A549 (cell line): ENCODE measurements at regions not wholly inside any gene's neighbourhood (a gene's known extent, or its start where the extent isn't known, plus 50 kb on each side); places are given as distances from the start of the nearest gene placed in this dataset.

Source experiments
- ATAC-seq, 2 experiments: fragments of 200-7000 bp in 1 of 2; fragments of >200 bp in 1 of 2; cut with Nextera tagmentation in 1 of 2; cut with Tn5 transposase in 1 of 2; 3 replicates each; pipeline versions ENCODE4 v1.8.0 to v1.9.1; 2018 to 2020; ENCODE audit warnings: mild to moderate bottlenecking in 1 of 2, moderate library complexity in 1 of 2
- CTCF ChIA-PET: fragments of 300-600 bp; sonication (Branson Sonifier 250); formaldehyde crosslinking; extraction: SDS; loops from one replicate; lab custom pipeline; 2021; ENCODE audit warnings: antibody characterized with exemption, inconsistent platforms; lab: Yijun Ruan, JAX
- POLR2A ChIA-PET: fragments of 350-600 bp; formaldehyde crosslinking; extraction: SDS; loops from one replicate; lab custom pipeline; 2021; ENCODE audit warnings: antibody characterized with exemption, inconsistent platforms; lab: Yijun Ruan, JAX
- DNase-seq, 2 experiments: peaks; one replicate each; pipeline versions ENCODE4 v3.0.0 to v3.0.0-alpha.2; 2011 to 2016; ENCODE audit warnings: low read depth in 1 of 2, low spot score in 1 of 2
- FAIRE-seq: peaks from 2 replicates; lab custom pipeline; 2011; peaks lifted over from hg19 to GRCh38; lab: Jason Lieb, UNC
- H3K27ac ChIP-seq, 2 experiments: fragments of >200 bp; sonication (Bioruptor Twin); formaldehyde crosslinking; 3 replicates each; pipeline ENCODE4 v1.5.1; 2016 to 2017
- H3K4me1 ChIP-seq: fragments of >200 bp; sonication (Bioruptor Twin); formaldehyde crosslinking; 3 replicates; pipeline ENCODE4 v1.6.1; 2016
- H3K4me2 ChIP-seq: fragments of >200 bp; sonication (Bioruptor Twin); formaldehyde crosslinking; 3 replicates; pipeline ENCODE4 v1.6.1; 2016
- H3K4me3 ChIP-seq: fragments of >200 bp; sonication (Bioruptor Twin); formaldehyde crosslinking; 3 replicates; pipeline ENCODE4 v1.5.1; 2016
- H3K9me3 ChIP-seq: fragments of >200 bp; sonication (Bioruptor Twin); formaldehyde crosslinking; 3 replicates; pipeline ENCODE4 v1.6.1; 2016
- BHLHE40 ChIP-seq: IDR thresholded peaks from 2 replicates; pipeline ENCODE4 v1.6.1; 2012; ENCODE audit warnings: low read depth, low read length, inconsistent platforms
- CBX2 ChIP-seq: fragments of 200-600 bp; sonication (generic); IDR thresholded peaks from 2 replicates; pipeline ENCODE4 v1.6.1; 2016; ENCODE audit warnings: low read depth, mild to moderate bottlenecking, borderline replicate concordance
- CHD2 ChIP-seq: fragments of 150-350 bp; IDR thresholded peaks from 2 replicates; pipeline ENCODE4 v1.6.1; 2014; ENCODE audit warnings: low read length; ENCODE audit not compliant: partially characterized antibody
- CHD4 ChIP-seq: fragments of 200-600 bp; sonication (generic); IDR thresholded peaks from 2 replicates; pipeline ENCODE4 v1.6.1; 2016; ENCODE audit warnings: antibody characterized with exemption, mild to moderate bottlenecking, borderline replicate concordance
- FOXS1 ChIP-seq: fragments of 250-450 bp; sonication (Bioruptor Pico); IDR thresholded peaks from 2 replicates; pipeline ENCODE4 v1.5.0; 2020; ENCODE audit warnings: mild to moderate bottlenecking, moderate library complexity
- GATA3 ChIP-seq: IDR thresholded peaks from 2 replicates; pipeline ENCODE4 v1.6.1; 2012; ENCODE audit warnings: borderline replicate concordance
- HEYL ChIP-seq: fragments of 250-450 bp; sonication (Bioruptor Pico); IDR thresholded peaks from 2 replicates; pipeline ENCODE4 v1.8.0; 2021; ENCODE audit warnings: mild to moderate bottlenecking, moderate library complexity
- HOXA7 ChIP-seq: fragments of 250-450 bp; sonication (Bioruptor Pico); IDR thresholded peaks from 2 replicates; pipeline ENCODE4 v1.5.0; 2020; ENCODE audit warnings: mild to moderate bottlenecking, moderate library complexity
- HOXB5 ChIP-seq: fragments of 250-450 bp; sonication (Bioruptor Pico); IDR thresholded peaks from 2 replicates; pipeline ENCODE4 v1.5.0; 2020; ENCODE audit warnings: mild to moderate bottlenecking, moderate library complexity
- KDM5A ChIP-seq: fragments of 200-600 bp; sonication (generic); IDR thresholded peaks from 2 replicates; pipeline ENCODE4 v1.6.1; 2016; ENCODE audit warnings: antibody characterized with exemption, mild to moderate bottlenecking
- NFE2L2 ChIP-seq: fragments of 150-350 bp; conservative IDR thresholded peaks from 2 replicates; pipeline ENCODE4 v1.6.1; 2014; ENCODE audit warnings: low read length
- POLR2A ChIP-seq: IDR thresholded peaks from 2 replicates; pipeline ENCODE4 v1.6.1; 2012; ENCODE audit warnings: mild to moderate bottlenecking, low read length
- POLR2AphosphoS2 ChIP-seq: conservative IDR thresholded peaks from 2 replicates; pipeline ENCODE4 v1.6.1; 2012; ENCODE audit warnings: low read length, improper control_type of control experiment, inconsistent platforms
- RNF2 ChIP-seq: fragments of 200-600 bp; sonication (generic); IDR thresholded peaks from 2 replicates; pipeline ENCODE4 v1.6.1; 2016; ENCODE audit warnings: low read depth, mild to moderate bottlenecking, antibody characterized with exemption, moderate library complexity, borderline replicate concordance
- SMC3 ChIP-seq: fragments of >200 bp; sonication (Bioruptor Twin); formaldehyde crosslinking; IDR thresholded peaks from 3 replicates; pipeline ENCODE4 v1.6.1; 2018; ENCODE audit warnings: inconsistent platforms
- SREBF2 ChIP-seq: fragments of 450-650 bp; IDR thresholded peaks from 2 replicates; pipeline ENCODE4 v1.6.1; 2014; ENCODE audit warnings: mild to moderate bottlenecking, moderate library complexity
- ZC3H11A ChIP-seq: fragments of 450-650 bp; IDR thresholded peaks from 2 replicates; pipeline ENCODE4 v1.6.1; 2014; ENCODE audit warnings: antibody characterized with exemption, mild to moderate bottlenecking
- WGBS: methylation state at CpG from one replicate; pipeline ENCODE4 v1.1.6; 2017; ENCODE audit errors: missing lambda C conversion rate; 5-methylcytosine and 5-hydroxymethylcytosine counted together
- TF ChIP-seq, protein P1 (sequence below): fragments of 450-650 bp; IDR thresholded peaks from 2 replicates; pipeline ENCODE4 v1.6.1; 2014; ENCODE audit warnings: antibody characterized with exemption
- TF ChIP-seq, protein P2 (sequence below): fragments of 150-350 bp; IDR thresholded peaks from 2 replicates; pipeline ENCODE4 v1.6.1; 2014; ENCODE audit warnings: low read depth, mild to moderate bottlenecking, low read length
- TF ChIP-seq, protein P3 (sequence below): IDR thresholded peaks from 2 replicates; pipeline ENCODE4 v1.6.1; 2012
- TF ChIP-seq, protein P4 (sequence below): fragments of 250-450 bp; sonication (Bioruptor Pico); IDR thresholded peaks from 2 replicates; pipeline ENCODE4 v1.5.0; 2020; ENCODE audit warnings: low read depth, mild to moderate bottlenecking, moderate library complexity
- TF ChIP-seq, protein P5 (sequence below): fragments of >200 bp; sonication (Bioruptor Twin); formaldehyde crosslinking; IDR thresholded peaks from 2 replicates; pipeline ENCODE4 v1.6.1; 2016

DNA sequence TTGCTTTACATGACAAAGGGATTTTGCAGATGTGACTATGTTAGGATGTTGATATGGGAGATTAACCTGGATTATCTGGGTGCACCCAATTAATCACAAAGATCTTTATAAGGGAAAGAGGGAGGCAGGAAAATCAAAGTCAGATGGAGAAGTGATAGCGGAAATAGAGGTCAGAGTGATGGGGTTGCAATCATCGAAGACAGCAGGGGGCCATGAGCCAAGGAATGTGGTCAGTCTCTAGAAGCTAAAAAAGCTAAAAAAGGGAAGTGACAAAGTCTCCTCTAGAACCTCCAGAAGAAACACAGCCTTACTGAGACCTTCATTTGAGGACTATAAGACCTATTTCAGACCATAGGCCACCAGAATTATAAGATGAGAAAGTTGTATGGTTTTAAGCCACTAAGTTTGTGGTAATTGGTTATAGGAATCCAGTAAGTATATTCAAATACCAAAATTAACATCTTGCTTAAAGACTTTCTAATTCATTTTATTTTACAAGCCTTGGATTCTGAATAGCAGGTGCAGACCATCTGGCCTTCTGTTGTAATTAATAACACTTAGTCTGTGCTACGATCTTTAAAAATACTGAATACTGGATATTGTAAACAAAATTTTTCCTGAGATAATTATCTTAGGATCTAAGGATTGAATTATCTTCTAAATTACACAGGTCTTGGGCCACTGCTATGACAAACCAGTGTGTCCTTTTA, 493.4 kb upstream of the PCDH20 start:
- Histone ChIP-seq H3K4me2 (no peak overlapping the region), H3K4me1 (no peaks in the 10 kb centered on the region), H3K9me3 (no peaks in the 10 kb centered on the region), H3K4me3 (no peak overlapping the region), H3K27ac (no peak overlapping the region)
- POLR2A ChIA-PET: no interaction called here
- FAIRE-seq (no peak), DNase-seq (no peak), ATAC-seq (no peak)
- CTCF ChIA-PET: no interaction called here
- no peak for TF ChIP-seq BHLHE40
- TF ChIP-seq, protein P1, sequence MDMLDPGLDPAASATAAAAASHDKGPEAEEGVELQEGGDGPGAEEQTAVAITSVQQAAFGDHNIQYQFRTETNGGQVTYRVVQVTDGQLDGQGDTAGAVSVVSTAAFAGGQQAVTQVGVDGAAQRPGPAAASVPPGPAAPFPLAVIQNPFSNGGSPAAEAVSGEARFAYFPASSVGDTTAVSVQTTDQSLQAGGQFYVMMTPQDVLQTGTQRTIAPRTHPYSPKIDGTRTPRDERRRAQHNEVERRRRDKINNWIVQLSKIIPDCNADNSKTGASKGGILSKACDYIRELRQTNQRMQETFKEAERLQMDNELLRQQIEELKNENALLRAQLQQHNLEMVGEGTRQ: no peak
- TF ChIP-seq FOXS1: no peak
- no peak for TF ChIP-seq CBX2
- WGBS: 25% methylated on average over 3 of the region's 3 CpGs

DNA sequence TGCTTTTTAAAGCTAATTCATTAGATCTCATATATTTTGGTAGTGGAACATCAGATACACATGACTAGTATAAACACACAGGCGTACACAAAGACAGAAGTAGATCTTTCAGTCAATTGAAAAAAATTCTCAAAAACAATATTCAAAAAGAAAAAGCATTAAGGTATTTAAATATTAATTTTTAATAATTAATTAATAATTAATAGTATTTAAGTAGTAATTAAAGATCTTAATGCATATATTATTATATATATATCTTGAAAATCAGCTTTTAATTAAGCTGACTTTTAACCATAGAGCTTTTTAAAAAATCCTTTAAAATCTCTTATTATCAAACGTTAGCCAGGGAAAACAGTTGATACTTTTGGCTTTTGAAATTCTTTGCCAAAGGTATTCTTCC, 489.4 kb upstream of the PCDH20 start:
- Histone ChIP-seq H3K4me2 (no peak overlapping the region), H3K9me3 (no peaks in the 10 kb centered on the region), H3K27ac (no peak overlapping the region), H3K4me1 (no peaks in the 10 kb centered on the region)
- POLR2A ChIA-PET: no interaction called here
- FAIRE-seq (no peak), ATAC-seq (no peak), DNase-seq (no peak)
- CTCF ChIA-PET: no interaction called here
- TF ChIP-seq HOXA7 (CRISPR knock-in tag) (no peak), POLR2AphosphoS2 (no peak), KDM5A (no peak), BHLHE40 (no peak), HOXB5 (CRISPR knock-in tag) (no peak), RNF2 (no peak), GATA3 (no peak), POLR2A (no peak), SREBF2 (no peak), CHD4 (no peak), CHD2 (no peak), SMC3 (no peak), ZC3H11A (no peak), HEYL (CRISPR knock-in tag) (no peak), NFE2L2 (no peak)
- TF ChIP-seq, protein P1: no peak
- TF ChIP-seq, protein P2, sequence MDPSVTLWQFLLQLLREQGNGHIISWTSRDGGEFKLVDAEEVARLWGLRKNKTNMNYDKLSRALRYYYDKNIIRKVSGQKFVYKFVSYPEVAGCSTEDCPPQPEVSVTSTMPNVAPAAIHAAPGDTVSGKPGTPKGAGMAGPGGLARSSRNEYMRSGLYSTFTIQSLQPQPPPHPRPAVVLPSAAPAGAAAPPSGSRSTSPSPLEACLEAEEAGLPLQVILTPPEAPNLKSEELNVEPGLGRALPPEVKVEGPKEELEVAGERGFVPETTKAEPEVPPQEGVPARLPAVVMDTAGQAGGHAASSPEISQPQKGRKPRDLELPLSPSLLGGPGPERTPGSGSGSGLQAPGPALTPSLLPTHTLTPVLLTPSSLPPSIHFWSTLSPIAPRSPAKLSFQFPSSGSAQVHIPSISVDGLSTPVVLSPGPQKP: no peak
- TF ChIP-seq, protein P3, sequence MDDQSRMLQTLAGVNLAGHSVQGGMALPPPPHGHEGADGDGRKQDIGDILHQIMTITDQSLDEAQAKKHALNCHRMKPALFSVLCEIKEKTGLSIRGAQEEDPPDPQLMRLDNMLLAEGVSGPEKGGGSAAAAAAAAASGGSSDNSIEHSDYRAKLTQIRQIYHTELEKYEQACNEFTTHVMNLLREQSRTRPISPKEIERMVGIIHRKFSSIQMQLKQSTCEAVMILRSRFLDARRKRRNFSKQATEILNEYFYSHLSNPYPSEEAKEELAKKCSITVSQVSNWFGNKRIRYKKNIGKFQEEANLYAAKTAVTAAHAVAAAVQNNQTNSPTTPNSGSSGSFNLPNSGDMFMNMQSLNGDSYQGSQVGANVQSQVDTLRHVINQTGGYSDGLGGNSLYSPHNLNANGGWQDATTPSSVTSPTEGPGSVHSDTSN: no peak
- TF ChIP-seq, protein P4, sequence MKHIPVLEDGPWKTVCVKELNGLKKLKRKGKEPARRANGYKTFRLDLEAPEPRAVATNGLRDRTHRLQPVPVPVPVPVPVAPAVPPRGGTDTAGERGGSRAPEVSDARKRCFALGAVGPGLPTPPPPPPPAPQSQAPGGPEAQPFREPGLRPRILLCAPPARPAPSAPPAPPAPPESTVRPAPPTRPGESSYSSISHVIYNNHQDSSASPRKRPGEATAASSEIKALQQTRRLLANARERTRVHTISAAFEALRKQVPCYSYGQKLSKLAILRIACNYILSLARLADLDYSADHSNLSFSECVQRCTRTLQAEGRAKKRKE (CRISPR knock-in tag): no peak
- TF ChIP-seq, protein P5, sequence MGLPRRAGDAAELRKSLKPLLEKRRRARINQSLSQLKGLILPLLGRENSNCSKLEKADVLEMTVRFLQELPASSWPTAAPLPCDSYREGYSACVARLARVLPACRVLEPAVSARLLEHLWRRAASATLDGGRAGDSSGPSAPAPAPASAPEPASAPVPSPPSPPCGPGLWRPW: no peak
- TF ChIP-seq, all 56 proteins: peak for 0
- 21% methylated on average over 2 of the region's 2 CpGs for WGBS
- H3K4me3 ChIP-seq: no peak overlapping the region
